ENCODE measurements at regions not wholly inside any gene's neighbourhood (a gene's known extent, or its start where the extent isn't known, plus 50 kb on each side); places are given as distances from the start of the nearest gene placed in this dataset.
"Not testable (repeated sequence)": the region's sequence is repeated elsewhere in the genome, so short reads cannot be mapped to it uniquely, and the experiment has no call there.

- H3K9me3 ChIP-seq (ENCODE audit: control insufficient read depth, low read length); H3K27me3 ChIP-seq (ENCODE audit: control insufficient read depth, insufficient read depth, low read length, poor library complexity, severe bottlenecking); H3K36me3 ChIP-seq (ENCODE audit: control insufficient read depth, insufficient read depth, low read length); H3K4me1 ChIP-seq (ENCODE audit: control insufficient read depth, insufficient read depth, low read length); H3K27ac ChIP-seq (ENCODE audit: insufficient read depth, low read depth, low read length, poor library complexity, severe bottlenecking); H3K4me3 ChIP-seq (ENCODE audit: insufficient read depth, low read depth, low read length): not testable (repeated sequence)
These were observed 242.8 kb downstream of the KLF5 start for GRCh38 chr13:73301622-73302021.

- Histone ChIP-seq H3K27me3 (ENCODE audit: control insufficient read depth, insufficient read depth, low read length, poor library complexity, severe bottlenecking) (no peaks in the 10 kb centered on the region), H3K36me3 (ENCODE audit: control insufficient read depth, insufficient read depth, low read length) (no peaks in the 10 kb centered on the region), H3K9me3 (ENCODE audit: control insufficient read depth, low read length) (no peaks in the 10 kb centered on the region), H3K4me1 (ENCODE audit: control insufficient read depth, insufficient read depth, low read length) (no peaks in the 10 kb centered on the region), H3K27ac (ENCODE audit: insufficient read depth, low read depth, low read length, poor library complexity, severe bottlenecking) (no peak overlapping the region), H3K4me3 (ENCODE audit: insufficient read depth, low read depth, low read length) (no peak overlapping the region)
- WGBS, 2 experiments: 100% methylated on average over 1 of the region's 3 CpGs
These were observed 242.1 kb downstream of the KLF5 start for GRCh38 chr13:73300718-73301425.

- 92% methylated on average over 2 of the region's 2 CpGs for WGBS, 2 experiments
- H3K36me3 ChIP-seq (ENCODE audit: control insufficient read depth, insufficient read depth, low read length): no peaks in the 10 kb centered on the region
- no peaks in the 10 kb centered on the region for H3K4me1 ChIP-seq (ENCODE audit: control insufficient read depth, insufficient read depth, low read length)
- H3K27ac ChIP-seq (ENCODE audit: insufficient read depth, low read depth, low read length, poor library complexity, severe bottlenecking): no peak overlapping the region
- H3K4me3 ChIP-seq (ENCODE audit: insufficient read depth, low read depth, low read length): no peak overlapping the region
- H3K27me3 ChIP-seq (ENCODE audit: control insufficient read depth, insufficient read depth, low read length, poor library complexity, severe bottlenecking): no peaks in the 10 kb centered on the region
- H3K9me3 ChIP-seq (ENCODE audit: control insufficient read depth, low read length): no peaks in the 10 kb centered on the region
These were observed 241.0 kb downstream of the KLF5 start for GRCh38 chr13:73299787-73300186.

- 79 to 81% methylated on average over 6 of the region's 6 CpGs for WGBS, 2 experiments
- no peaks in the 10 kb centered on the region for H3K9me3 ChIP-seq (ENCODE audit: control insufficient read depth, low read length)
- H3K27ac ChIP-seq (ENCODE audit: insufficient read depth, low read depth, low read length, poor library complexity, severe bottlenecking): no peak overlapping the region
- H3K4me3 ChIP-seq (ENCODE audit: insufficient read depth, low read depth, low read length): no peak overlapping the region
- no peaks in the 10 kb centered on the region for H3K27me3 ChIP-seq (ENCODE audit: control insufficient read depth, insufficient read depth, low read length, poor library complexity, severe bottlenecking)
- H3K4me1 ChIP-seq (ENCODE audit: control insufficient read depth, insufficient read depth, low read length): no peaks in the 10 kb centered on the region
- H3K36me3 ChIP-seq (ENCODE audit: control insufficient read depth, insufficient read depth, low read length): no peaks in the 10 kb centered on the region
These were observed 235.2 kb downstream of the KLF5 start for GRCh38 chr13:73293913-73294523.

- WGBS, 2 experiments: 100% methylated on average over 1 of the region's 1 CpG; no CpG with 5 or more reads in 1 of the 2 experiments
- H3K36me3 ChIP-seq (ENCODE audit: control insufficient read depth, insufficient read depth, low read length): no peaks in the 10 kb centered on the region
- H3K9me3 ChIP-seq (ENCODE audit: control insufficient read depth, low read length): no peaks in the 10 kb centered on the region
- no peak overlapping the region for H3K4me3 ChIP-seq (ENCODE audit: insufficient read depth, low read depth, low read length)
- H3K27ac ChIP-seq (ENCODE audit: insufficient read depth, low read depth, low read length, poor library complexity, severe bottlenecking): no peak overlapping the region
- no peaks in the 10 kb centered on the region for H3K27me3 ChIP-seq (ENCODE audit: control insufficient read depth, insufficient read depth, low read length, poor library complexity, severe bottlenecking)
- H3K4me1 ChIP-seq (ENCODE audit: control insufficient read depth, insufficient read depth, low read length): no peaks in the 10 kb centered on the region
These were observed 233.3 kb downstream of the KLF5 start for GRCh38 chr13:73292127-73292526.

- no peaks in the 10 kb centered on the region for H3K4me1 ChIP-seq (ENCODE audit: control insufficient read depth, insufficient read depth, low read length)
- H3K27ac ChIP-seq (ENCODE audit: insufficient read depth, low read depth, low read length, poor library complexity, severe bottlenecking): no peak overlapping the region
- H3K27me3 ChIP-seq (ENCODE audit: control insufficient read depth, insufficient read depth, low read length, poor library complexity, severe bottlenecking): no peaks in the 10 kb centered on the region
- H3K9me3 ChIP-seq (ENCODE audit: control insufficient read depth, low read length): no peaks in the 10 kb centered on the region
- H3K36me3 ChIP-seq (ENCODE audit: control insufficient read depth, insufficient read depth, low read length): no peaks in the 10 kb centered on the region
- H3K4me3 ChIP-seq (ENCODE audit: insufficient read depth, low read depth, low read length): no peak overlapping the region
- WGBS, 2 experiments: 78 to 92% methylated on average over 2 to 4 of the region's 4 CpGs
These were observed 232.0 kb downstream of the KLF5 start for GRCh38 chr13:73290844-73291243.

- Histone ChIP-seq H3K4me1 (ENCODE audit: control insufficient read depth, insufficient read depth, low read length) (no peaks in the 10 kb centered on the region), H3K27ac (ENCODE audit: insufficient read depth, low read depth, low read length, poor library complexity, severe bottlenecking) (no peak overlapping the region), H3K9me3 (ENCODE audit: control insufficient read depth, low read length) (no peaks in the 10 kb centered on the region), H3K36me3 (ENCODE audit: control insufficient read depth, insufficient read depth, low read length) (no peaks in the 10 kb centered on the region), H3K27me3 (ENCODE audit: control insufficient read depth, insufficient read depth, low read length, poor library complexity, severe bottlenecking) (no peaks in the 10 kb centered on the region), H3K4me3 (ENCODE audit: insufficient read depth, low read depth, low read length) (no peak overlapping the region)
- WGBS, 2 experiments: 93 to 94% methylated on average over 6 of the region's 6 CpGs
These were observed 229.8 kb downstream of the KLF5 start for GRCh38 chr13:73288596-73288995.

GRCh38 chr13:73287831-73288230 is 229.0 kb downstream of the KLF5 start:
- Histone ChIP-seq H3K36me3 (ENCODE audit: control insufficient read depth, insufficient read depth, low read length) (no peaks in the 10 kb centered on the region), H3K4me3 (ENCODE audit: insufficient read depth, low read depth, low read length) (no peak overlapping the region), H3K9me3 (ENCODE audit: control insufficient read depth, low read length) (no peaks in the 10 kb centered on the region), H3K27me3 (ENCODE audit: control insufficient read depth, insufficient read depth, low read length, poor library complexity, severe bottlenecking) (no peaks in the 10 kb centered on the region), H3K4me1 (ENCODE audit: control insufficient read depth, insufficient read depth, low read length) (no peaks in the 10 kb centered on the region), H3K27ac (ENCODE audit: insufficient read depth, low read depth, low read length, poor library complexity, severe bottlenecking) (no peak overlapping the region)
- 98% methylated on average over 3 of the region's 3 CpGs; no CpG with 5 or more reads in 1 of the 2 experiments for WGBS, 2 experiments

- H3K36me3 ChIP-seq (ENCODE audit: control insufficient read depth, insufficient read depth, low read length): no peaks in the 10 kb centered on the region
- H3K9me3 ChIP-seq (ENCODE audit: control insufficient read depth, low read length): no peaks in the 10 kb centered on the region
- H3K4me3 ChIP-seq (ENCODE audit: insufficient read depth, low read depth, low read length): no peak overlapping the region
- no peaks in the 10 kb centered on the region for H3K27me3 ChIP-seq (ENCODE audit: control insufficient read depth, insufficient read depth, low read length, poor library complexity, severe bottlenecking)
- 90 to 92% methylated on average over 10 of the region's 10 CpGs for WGBS, 2 experiments
- H3K27ac ChIP-seq (ENCODE audit: insufficient read depth, low read depth, low read length, poor library complexity, severe bottlenecking): no peak overlapping the region
- no peaks in the 10 kb centered on the region for H3K4me1 ChIP-seq (ENCODE audit: control insufficient read depth, insufficient read depth, low read length)
These were observed 228.3 kb downstream of the KLF5 start for GRCh38 chr13:73286942-73287620.

GRCh38 chr13:73286177-73286576 is 227.4 kb downstream of the KLF5 start:
- Histone ChIP-seq H3K4me3 (ENCODE audit: insufficient read depth, low read depth, low read length) (no peak overlapping the region), H3K27me3 (ENCODE audit: control insufficient read depth, insufficient read depth, low read length, poor library complexity, severe bottlenecking) (no peaks in the 10 kb centered on the region), H3K27ac (ENCODE audit: insufficient read depth, low read depth, low read length, poor library complexity, severe bottlenecking) (no peak overlapping the region), H3K36me3 (ENCODE audit: control insufficient read depth, insufficient read depth, low read length) (no peaks in the 10 kb centered on the region), H3K4me1 (ENCODE audit: control insufficient read depth, insufficient read depth, low read length) (no peaks in the 10 kb centered on the region), H3K9me3 (ENCODE audit: control insufficient read depth, low read length) (no peaks in the 10 kb centered on the region)
- 83 to 96% methylated on average over 5 of the region's 5 CpGs for WGBS, 2 experiments

Data from ectodermal cell (in vitro differentiated cells).